ENCODE measurements at regions not wholly inside any gene's neighbourhood (a gene's known extent, or its start where the extent isn't known, plus 50 kb on each side); places are given as distances from the start of the nearest gene placed in this dataset.

- DNase-seq (ENCODE audit: low read depth) = no peak
These were observed 144.7 kb downstream of the ERMARD start for GRCh38 chr6:169895926-169896761.

- DNase-seq (ENCODE audit: low read depth) = no peak
These were observed 143.8 kb downstream of the ERMARD start for GRCh38 chr6:169895000-169895759.

- DNase-seq (ENCODE audit: low read depth) = no peak
These were observed 143.0 kb downstream of the ERMARD start for GRCh38 chr6:169894377-169894960.

- no peak for DNase-seq (ENCODE audit: low read depth)
These were observed 142.2 kb downstream of the ERMARD start for GRCh38 chr6:169893624-169894023.

- no peak for DNase-seq (ENCODE audit: low read depth)
These were observed 140.4 kb downstream of the ERMARD start for GRCh38 chr6:169891846-169892245.

GRCh38 chr6:169891421-169891820, 140.0 kb downstream of the ERMARD start:
- DNase-seq (ENCODE audit: low read depth) = no peak

GRCh38 chr6:169890901-169891300, 139.5 kb downstream of the ERMARD start:
- no peak for DNase-seq (ENCODE audit: low read depth)

- DNase-seq (ENCODE audit: low read depth) = no peak
These were observed 138.6 kb downstream of the ERMARD start for GRCh38 chr6:169890049-169890448.

- no peak for DNase-seq (ENCODE audit: low read depth)
These were observed 136.2 kb downstream of the ERMARD start for GRCh38 chr6:169887529-169888140.

GRCh38 chr6:169886631-169887227, 135.3 kb downstream of the ERMARD start:
- DNase-seq (ENCODE audit: low read depth) = no peak

GRCh38 chr6:169885831-169886230, 134.4 kb downstream of the ERMARD start:
- DNase-seq (ENCODE audit: low read depth) = no peak

- no peak for DNase-seq (ENCODE audit: low read depth)
These were observed 133.7 kb downstream of the ERMARD start for GRCh38 chr6:169885131-169885530.

GRCh38 chr6:169884158-169884557, 132.7 kb downstream of the ERMARD start:
- DNase-seq (ENCODE audit: low read depth) = no peak

- no peak for DNase-seq (ENCODE audit: low read depth)
These were observed 131.9 kb downstream of the ERMARD start for GRCh38 chr6:169883316-169883715.

- DNase-seq (ENCODE audit: low read depth) = no peak
These were observed 130.6 kb downstream of the ERMARD start for GRCh38 chr6:169881976-169882375.

GRCh38 chr6:169881398-169881797, 130.0 kb downstream of the ERMARD start:
- no peak for DNase-seq (ENCODE audit: low read depth)

GRCh38 chr6:169880516-169880915, 129.1 kb downstream of the ERMARD start:
- DNase-seq (ENCODE audit: low read depth) = no peak

GRCh38 chr6:169869301-169869700, 117.9 kb downstream of the ERMARD start:
- no peak for DNase-seq (ENCODE audit: low read depth)

- peak; percentile 41 for DNase-seq (ENCODE audit: low read depth)
These were observed 117.0 kb downstream of the ERMARD start for GRCh38 chr6:169868458-169868857.

GRCh38 chr6:169867751-169868191, 116.3 kb downstream of the ERMARD start:
- no peak for DNase-seq (ENCODE audit: low read depth)

- no peak for DNase-seq (ENCODE audit: low read depth)
These were observed 115.5 kb downstream of the ERMARD start for GRCh38 chr6:169866668-169867521.
